GM21381 (cell line): ENCODE measurements at regions not wholly inside any gene's neighbourhood (a gene's known extent, or its start where the extent isn't known, plus 50 kb on each side); places are given as distances from the start of the nearest gene placed in this dataset.

Source experiments
- ATAC-seq: cut with Tn5 transposase; IDR thresholded peaks from one replicate; pipeline ENCODE4 v1.9.1; 2021; ENCODE audit warnings: mild to moderate bottlenecking, moderate library complexity; ENCODE audit not compliant: unreplicated experiment

DNA sequence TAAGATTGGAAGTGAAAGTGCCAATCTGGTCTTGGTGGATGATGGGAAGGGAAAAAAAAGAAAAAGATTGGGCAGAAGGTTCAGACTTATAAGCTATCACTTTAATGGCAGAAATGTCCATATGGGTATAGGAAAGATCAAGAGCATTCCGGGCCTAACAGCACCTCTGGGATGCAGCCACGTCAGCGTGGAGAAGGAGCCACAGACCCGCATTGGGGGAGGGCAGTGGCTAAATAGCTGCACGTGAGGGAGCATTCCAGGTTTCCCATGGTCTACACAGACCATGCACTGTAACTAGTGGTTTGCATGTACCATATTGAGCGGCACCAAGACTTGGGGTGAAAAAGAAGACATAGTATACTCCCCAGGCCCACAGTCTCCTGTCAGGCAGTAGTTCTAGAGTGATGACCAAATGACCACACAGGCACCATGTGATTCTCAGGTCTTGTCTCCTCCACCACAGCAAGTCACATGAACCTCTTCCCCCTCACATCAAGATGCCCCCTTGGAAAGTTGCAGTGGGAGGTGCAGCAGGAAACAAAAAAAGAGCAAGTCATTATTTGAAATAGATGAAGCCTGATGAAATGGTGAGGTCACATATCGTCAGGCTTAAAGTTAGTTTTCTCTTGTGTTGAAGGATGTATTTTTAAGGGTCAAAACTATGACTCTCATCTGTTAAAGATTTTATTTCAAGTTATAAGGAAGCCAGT, 94.4 kb upstream of the TNFAIP3 start:
- ATAC-seq, result no peak

DNA sequence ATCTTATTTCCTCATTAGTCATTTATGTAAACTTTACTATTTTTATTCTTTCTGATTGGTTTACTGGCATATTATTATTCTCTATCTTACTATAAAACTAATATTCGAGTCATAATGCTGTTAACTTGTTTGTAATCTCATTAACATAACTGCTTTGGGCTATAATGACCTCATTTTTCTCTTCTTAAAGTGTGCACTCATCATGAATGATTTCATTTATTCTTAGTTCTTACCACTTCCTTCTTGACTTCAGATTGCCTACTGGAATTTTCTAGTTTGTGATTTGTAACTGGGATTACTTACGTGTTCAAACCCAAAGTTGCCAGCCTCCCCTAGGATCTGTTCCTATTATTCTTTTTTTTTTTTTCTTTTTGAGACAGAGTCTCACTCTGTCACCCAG, 91.8 kb upstream of the TNFAIP3 start:
- no peak for ATAC-seq

DNA sequence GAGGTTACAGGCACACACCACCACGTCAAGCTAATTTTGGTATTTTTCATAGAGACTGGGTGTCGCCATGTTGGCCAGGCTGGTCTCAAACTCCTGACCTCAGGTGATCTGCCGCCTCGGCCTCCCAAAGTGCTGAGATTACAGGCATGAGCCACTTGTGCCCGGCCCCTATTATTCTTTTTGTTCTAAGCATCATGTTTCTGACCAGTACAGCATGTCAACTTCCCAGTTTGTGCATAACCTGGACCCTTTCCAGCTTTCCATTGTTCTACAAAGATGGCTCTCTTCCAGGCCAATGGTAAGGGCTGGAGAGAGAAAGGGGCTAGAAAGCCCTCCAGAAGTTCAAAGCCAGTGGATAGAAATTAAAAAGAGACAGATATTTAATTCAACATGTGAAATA, 91.3 kb upstream of the TNFAIP3 start:
- ATAC-seq, result no peak

DNA sequence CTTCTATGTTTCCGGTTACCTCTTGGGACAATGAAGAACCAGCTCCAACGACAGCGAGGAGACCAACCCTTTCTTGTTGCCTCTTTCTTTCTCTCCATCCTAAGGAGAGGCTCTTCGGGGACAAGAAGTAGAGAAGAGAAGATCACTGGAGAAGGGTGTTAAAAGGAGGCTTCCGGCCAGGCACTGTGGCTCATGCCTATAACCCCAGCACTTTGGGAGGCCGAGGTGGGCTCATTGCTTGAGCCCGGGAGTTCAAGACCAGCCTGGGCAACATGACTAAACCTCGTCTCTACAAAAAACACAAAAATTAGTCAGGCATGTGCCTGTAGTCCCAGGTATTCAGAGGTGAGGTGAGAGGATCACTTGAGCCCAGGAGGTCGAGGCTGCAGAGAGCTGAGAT, 90.8 kb upstream of the TNFAIP3 start:
- ATAC-seq, result no peak

DNA sequence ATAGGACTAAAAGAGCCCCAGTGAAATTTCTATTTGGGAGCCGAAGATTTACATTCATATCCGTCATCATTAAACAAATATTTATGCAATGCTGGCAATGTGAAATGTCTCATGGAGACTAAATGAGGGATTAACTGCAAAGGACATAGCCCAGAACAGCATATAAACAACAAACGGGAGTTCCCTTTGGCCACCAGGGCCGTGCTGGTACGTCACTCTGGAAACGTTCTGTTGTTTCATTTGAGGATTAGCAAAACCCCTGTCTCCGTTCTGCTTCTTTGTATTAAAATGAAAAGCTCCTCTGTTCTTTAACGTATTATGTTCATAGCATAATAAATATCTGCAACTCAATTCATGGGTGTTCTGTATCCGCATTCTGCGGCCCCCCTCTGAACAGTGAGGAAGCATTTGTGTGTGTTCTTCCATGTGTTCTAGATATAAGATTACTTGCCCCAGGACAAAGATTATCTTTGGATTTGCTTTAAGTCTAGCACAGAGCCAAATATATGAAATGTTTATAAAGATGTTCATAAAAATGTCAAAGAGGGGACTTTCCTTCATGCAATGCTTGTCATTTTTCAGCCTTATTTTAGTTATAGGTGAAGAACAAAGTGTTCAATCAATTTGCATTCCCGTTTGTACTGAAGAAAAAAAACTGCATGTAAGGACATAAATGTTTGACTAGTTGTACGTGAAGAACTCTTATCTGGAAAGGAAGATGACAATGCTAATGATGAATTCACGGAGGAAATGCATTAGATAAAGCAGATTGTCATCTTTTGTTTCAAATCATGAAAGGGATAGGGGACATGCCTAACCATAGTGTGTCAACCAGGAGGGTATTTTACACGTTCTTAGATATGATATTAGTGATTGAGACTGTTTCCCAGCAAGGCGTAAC, 90.0 kb upstream of the TNFAIP3 start:
- ATAC-seq, result no peak

DNA sequence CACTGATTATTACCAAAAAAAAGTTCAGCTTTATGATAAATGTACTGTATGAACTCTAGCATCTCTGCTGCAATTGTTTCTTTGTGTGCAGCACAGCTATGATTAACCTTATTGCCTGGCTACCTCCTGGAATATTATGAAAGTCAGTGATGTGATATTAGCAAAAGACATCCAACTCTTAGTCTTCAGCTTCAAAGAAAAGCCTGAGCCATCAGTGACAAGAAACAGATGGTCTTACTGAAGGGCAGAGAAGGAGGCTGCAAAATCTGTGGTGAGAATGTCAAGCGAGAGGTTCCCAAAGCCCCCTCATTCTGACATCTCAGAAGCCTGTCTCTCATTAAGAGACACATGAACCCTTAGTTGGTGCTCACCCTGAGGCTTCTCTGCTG, 89.4 kb upstream of the TNFAIP3 start:
- ATAC-seq, result no peak

DNA sequence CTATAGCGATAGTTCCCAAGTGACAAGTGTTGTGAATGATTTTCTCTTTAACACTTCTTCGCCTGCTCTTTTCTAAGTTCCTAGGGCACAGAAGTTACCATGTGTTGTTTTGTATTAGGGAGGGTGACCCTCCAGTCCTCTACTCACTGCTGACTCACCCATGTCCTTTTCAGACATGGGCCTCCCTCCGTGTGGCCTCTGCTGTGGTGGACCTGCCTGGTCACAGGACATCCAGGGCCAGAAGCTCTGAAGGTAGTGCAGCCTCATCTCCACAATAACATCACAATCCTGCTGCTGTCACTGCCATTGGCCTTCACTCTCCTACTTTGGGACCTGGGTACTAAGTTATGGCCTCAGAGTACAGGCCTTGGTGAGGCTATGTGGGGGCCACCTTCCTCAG, 87.1 kb upstream of the TNFAIP3 start:
- ATAC-seq, result no peak

DNA sequence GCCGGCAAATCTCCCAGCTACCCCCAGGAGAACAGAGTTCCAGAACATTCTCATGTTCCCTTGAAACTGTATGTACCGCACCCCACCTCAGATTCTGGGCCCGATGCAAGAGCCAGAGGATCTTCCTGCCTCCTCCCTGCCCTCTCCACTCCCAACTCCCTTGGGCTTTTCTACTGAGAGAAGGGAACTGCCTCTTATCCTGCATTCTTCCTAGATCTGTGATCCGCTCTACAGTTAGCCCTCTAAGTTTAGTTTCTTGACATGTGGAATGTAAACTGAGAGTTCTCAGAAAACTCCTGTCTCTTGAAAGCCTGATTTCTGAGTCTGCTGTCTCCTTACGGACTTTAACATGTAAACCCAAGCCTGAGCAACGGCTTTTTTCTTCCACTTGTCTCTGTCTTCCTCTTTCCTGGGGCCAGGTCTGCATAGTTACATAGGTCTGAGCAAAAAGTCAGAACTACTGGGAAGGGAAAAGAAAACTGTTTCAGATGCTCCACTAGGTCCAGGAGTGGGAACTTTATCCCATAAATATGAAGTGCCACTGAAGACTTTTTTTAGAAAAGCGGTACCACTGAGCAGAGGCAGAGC, 86.5 kb upstream of the TNFAIP3 start:
- ATAC-seq, result no peak

DNA sequence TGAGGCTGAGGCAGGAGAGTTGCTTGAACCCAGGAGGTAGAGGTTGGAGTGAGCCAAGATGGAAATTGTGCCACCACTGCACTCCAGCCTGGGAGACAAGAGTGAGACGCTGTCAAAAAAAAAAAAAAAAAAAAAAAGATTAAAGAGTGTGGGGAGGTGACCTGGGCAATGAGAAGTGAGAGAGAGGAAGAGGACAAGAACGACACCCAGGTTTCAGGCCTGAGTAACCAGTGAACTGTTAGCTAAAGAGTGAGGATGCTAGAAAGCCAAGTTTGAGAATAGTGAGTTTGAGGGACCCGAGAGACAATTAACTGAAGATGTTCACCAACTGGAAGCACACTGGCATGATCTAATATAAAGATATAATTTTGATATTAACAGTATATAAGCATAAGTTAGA, 85.4 kb upstream of the TNFAIP3 start:
- ATAC-seq, result no peak

DNA sequence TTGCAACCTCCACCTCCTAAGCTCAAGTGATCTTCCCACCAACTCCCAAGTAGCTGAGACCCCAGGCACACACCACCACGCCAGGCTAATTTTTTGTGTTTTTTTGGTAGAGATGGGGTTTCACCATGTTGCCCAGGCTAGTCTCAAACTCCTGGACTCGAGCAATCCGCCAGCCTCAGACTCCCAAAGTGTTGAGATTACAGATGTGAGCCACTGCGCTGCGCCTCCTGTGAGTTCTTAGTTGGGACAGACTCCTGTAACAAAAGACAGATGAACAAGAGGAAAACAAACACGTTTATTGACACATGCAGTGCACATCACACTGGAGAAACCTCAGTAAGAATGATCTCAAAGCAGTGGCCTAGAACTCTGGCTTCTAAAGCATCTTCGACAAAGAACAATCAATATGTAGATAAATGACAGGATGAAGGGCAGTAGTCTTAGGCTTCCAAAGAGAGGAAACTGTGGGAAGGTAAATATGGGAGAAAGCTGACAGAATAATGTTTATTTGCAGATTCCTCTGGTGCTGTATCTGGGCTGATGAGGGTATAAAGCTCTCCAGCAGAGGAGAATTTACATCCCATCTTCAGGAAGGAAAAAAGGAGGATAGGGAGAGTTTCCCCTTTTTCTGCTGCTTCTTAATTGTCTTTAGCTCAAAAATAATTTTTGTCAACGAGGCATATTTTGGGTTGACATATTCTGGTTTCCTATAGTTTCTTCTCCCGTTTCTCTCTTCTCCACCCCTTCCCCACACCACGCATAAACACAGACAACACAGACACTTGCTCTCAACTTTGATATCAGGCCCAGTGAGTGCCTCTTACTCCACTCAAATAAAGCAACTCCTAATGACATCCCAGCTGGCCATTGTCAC, 84.7 kb upstream of the TNFAIP3 start:
- no peak for ATAC-seq

DNA sequence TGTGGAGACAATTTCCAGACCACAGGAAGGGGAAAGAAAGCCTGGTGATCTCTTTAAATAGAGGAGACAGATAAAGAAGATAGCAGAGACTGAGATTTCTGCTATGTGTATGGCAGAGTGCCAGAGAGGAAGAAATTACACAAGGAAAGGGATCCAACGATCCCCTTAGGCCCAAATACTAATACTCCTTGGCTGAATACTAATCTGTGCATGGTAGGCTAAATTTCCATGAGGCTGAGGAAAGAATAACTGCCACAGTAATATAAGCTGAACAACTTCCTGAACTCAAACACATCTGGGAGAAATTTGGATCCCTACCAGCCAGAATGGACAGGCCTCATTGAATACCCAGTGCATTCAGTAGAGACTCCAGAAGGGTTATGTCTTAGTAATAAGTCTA, 83.3 kb upstream of the TNFAIP3 start:
- no peak for ATAC-seq

DNA sequence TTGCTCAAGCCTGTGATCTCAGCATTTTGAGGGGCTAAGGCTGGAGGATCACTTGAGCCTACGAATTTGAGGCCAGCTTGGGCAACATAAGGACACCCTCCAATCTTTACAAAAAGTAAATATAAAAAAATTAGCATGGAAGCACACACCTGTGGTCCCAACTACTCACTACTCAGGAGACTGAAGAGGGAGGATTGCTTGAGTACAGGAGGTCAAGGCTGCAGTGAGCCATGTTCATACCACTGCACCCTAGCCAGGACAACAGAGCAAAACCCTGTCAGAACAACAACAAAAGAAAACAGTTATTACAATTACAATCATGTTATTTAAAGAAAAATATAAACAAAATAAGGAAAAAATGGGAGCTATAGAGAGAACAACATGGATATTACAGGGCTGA, 82.5 kb upstream of the TNFAIP3 start:
- ATAC-seq, result no peak

DNA sequence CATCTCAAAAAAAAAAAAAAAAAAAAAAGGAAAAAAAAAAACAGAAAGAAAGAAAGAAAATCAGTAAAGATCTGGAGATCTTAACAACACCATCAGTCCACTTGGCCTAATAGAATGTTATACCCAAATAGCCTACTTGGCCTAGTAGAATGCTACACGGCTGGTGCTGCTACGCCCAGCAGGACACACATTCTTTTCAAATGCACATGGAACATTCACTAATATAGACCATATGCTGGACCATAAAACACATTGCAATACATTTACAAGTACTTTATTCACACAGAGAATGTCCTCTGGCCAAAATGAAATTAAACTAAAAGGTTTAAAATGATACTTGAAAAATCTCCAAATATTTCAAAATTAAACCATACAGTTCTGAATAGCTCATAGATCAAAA, 80.0 kb upstream of the TNFAIP3 start:
- ATAC-seq, result no peak

DNA sequence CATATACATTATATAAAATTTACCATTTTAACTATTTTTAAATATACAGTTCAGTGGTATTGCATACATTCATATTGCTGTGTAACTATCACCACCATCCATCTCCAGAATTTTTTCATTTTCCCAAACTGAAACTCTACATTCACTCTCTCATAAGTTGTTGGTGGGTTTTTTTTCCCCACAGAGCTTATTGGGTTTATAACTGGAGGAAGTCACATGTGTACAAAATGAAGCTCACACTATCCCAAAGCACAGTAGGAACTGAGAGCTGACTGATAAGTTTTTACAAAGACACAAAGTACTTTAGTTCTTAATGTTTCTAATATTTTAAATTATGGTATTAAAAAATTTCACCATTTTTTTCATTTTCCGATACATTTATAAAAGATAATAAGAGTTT, 78.8 kb upstream of the TNFAIP3 start:
- ATAC-seq, result no peak

DNA sequence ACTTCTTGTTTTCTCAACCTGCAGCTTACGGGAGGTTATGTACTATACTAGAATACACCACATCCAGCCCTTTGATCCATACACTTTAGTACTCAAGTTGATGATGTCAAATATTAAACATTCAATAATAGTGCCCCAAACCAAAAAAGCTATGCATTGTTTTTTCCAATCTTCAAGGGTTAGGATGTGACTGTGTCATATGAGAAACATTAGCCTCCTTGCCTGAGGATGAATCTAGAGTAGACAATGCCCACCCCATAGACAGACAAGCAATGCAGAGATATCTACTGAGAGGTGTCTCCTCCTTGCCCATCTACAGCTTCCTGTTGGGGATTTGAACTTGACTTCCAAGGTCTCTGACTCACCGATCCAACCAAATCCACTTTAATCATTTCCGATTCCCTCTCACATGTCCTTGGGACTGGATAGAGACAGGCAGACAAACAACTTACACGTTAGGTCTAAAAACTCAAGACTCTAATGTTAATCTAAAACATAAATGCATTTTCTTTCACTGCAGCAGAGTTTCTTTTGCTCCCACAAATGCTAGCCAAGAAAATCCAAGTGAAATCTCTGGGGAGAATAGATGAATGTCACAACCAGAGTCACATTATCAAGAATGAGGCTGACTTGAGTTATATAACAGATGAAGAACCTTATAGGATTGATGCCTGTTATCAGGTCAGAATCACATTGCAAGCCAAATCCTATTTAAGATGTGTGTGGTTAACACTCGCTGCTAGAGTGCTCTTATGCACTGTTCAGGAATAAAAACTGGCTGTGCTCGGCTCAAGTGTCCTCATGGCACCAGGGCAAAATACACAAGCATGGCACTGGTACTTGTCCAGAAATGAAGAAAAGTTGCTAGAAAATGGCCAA, 75.5 kb upstream of the TNFAIP3 start:
- ATAC-seq, result no peak

DNA sequence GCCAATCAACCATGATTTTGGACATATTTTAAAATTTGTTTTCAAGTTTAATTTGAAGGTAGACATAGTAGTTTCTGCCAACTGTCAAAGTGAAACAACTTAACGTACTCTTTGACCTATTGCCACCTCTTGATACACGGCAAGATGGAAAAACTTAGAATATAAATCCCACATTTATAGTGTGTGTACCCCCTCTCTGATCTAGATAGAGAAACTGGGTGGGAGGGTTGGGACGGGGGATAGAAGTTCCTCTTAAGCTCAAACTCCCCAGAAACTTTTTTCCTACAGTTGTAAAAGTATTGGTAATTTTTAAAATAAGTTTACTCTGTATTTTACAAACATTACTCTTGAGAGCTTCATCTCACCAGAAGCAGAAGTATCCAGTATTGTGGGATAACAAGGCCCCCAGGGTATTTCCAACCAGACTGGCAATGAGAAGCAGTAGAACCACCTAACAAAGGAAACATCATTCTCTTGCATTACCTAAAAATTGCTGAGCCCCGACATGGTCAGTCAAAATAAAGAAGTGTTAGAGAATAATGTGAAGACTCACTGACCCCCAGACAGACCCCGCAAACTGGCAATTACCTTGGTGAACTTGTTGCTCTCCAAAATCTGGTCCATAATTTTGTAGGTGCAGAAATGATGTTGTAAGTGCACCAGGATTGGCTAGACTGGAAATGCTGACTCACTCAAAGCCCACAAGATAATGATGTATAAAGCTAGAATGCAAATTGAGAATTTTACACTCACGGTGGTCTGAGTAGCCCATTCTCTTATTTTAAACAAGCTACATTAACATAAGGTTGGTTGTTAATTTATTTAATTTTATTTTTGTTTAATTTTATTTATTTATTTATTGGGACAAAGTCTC, 74.7 kb upstream of the TNFAIP3 start:
- no peak for ATAC-seq

DNA sequence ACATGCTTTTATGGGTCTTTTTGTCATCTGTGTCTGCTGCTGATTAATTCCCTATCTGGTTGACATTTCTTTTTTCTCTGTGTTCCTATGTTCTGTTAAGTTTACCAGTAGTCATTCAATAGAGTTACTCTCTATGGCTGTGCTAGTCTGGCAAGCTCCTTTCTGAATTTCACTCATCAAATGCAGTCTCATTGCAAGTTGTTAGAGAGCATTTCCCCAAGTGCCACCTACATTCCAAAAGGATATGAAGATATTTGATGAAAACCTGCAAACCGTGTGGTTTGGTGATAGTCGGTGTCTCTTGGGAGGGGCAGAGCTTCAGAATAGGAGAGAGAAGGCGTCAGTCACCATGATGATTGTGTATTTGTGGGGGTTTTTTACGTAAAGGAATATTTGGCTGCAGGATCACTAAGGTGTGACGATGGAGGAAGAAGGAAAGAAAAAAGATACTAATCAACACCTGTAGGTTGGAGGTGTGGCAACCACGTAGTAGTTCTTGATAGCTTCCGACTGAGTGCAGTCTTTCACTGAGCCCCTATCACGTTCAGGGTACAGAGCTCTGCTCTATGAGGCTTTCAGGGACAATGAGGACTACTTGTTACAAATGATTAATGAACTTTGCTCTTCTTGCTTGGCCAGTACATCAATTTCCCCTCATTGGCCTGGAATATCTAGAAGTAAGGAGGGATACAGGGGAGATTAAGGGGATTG, 73.1 kb upstream of the TNFAIP3 start:
- no peak for ATAC-seq

DNA sequence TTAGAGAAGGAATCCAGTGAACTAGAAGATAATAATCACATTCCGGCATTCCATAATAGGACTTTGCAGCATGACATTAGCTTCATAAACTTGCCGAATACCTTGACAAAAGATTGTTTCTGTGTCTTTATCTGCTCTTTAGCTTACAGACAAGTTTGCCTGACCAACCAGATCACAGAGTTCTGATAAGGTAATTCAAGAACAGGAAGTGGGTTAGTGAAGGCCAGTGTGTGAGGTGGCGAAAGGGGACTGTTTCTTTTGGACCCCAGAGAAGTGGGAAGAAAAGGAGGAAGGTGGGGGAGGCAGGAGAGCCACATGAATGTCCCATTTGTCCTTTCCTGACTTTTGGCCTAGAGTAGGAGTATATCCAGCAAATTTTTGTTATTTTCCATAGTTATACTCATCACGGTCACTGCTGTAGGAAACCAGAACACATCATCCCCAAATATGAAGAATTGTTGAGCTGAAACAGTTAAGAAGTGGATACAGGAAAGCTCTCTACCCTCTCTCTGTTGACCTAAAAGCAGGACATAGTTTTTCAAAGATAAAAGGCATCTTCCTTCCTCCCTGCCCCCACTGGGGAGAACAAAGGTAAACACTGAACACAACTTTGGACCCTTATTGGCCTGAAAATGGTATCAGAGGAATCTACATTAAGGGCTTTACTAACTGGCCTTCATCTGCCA, 72.4 kb upstream of the TNFAIP3 start:
- no peak for ATAC-seq
